Thoracic aorta (tissue), 2 donors: ENCODE measurements at regions not wholly inside any gene's neighbourhood (a gene's known extent, or its start where the extent isn't known, plus 50 kb on each side); places are given as distances from the start of the nearest gene placed in this dataset.
A peak's percentile ranks its signal among the peaks of the same experiment; 100 is the strongest.

Source experiments
- ATAC-seq: fragments of 150-250 bp; one replicate; pipeline ENCODE4 v1.8.0; 2017; ENCODE audit warnings: low read depth; ENCODE audit not compliant: insufficient number of reproducible peaks, low FRiP score
- DNase-seq: peaks from one replicate; pipeline ENCODE4 v3.0.0-alpha.2; 2020; ENCODE audit warnings: low spot score
- H3K27ac ChIP-seq, 2 donors: fragments of 200-600 bp; sonication (generic); 1 replicate in 1 of 2; 2 replicates in 1 of 2; pipeline ENCODE4 v1.5.1; 2016; ENCODE audit warnings: mild to moderate bottlenecking in 2 of 2, moderate library complexity in 2 of 2
- H3K27me3 ChIP-seq: fragments of 200-600 bp; sonication (generic); replicated peaks from 2 replicates; pipeline ENCODE4 v1.6.0; 2016; ENCODE audit warnings: mild to moderate bottlenecking; ENCODE audit not compliant: insufficient read depth
- H3K36me3 ChIP-seq: fragments of 200-600 bp; sonication (generic); one replicate; pipeline ENCODE4 v1.5.1; 2016
- H3K4me1 ChIP-seq, 2 donors: fragments of 200-600 bp; sonication (generic); 1 replicate in 1 of 2; 2 replicates in 1 of 2; pipeline versions ENCODE4 v1.5.1 to v1.6.0; 2016; ENCODE audit warnings: low read depth in 2 of 2, mild to moderate bottlenecking in 1 of 2; ENCODE audit not compliant: control insufficient read depth in 1 of 2
- H3K4me3 ChIP-seq: fragments of 200-600 bp; sonication (generic); 2 replicates; pipeline ENCODE4 v1.5.1; 2016; ENCODE audit warnings: mild to moderate bottlenecking
- H3K9me3 ChIP-seq: fragments of 200-600 bp; sonication (generic); 2 replicates; pipeline ENCODE4 v1.5.1; 2016
- TF ChIP-seq, protein P1 (sequence below): fragments of 200-600 bp; sonication (generic); IDR thresholded peaks from one replicate; pipeline ENCODE4 v1.5.1; 2019; ENCODE audit warnings: antibody characterized with exemption

DNA sequence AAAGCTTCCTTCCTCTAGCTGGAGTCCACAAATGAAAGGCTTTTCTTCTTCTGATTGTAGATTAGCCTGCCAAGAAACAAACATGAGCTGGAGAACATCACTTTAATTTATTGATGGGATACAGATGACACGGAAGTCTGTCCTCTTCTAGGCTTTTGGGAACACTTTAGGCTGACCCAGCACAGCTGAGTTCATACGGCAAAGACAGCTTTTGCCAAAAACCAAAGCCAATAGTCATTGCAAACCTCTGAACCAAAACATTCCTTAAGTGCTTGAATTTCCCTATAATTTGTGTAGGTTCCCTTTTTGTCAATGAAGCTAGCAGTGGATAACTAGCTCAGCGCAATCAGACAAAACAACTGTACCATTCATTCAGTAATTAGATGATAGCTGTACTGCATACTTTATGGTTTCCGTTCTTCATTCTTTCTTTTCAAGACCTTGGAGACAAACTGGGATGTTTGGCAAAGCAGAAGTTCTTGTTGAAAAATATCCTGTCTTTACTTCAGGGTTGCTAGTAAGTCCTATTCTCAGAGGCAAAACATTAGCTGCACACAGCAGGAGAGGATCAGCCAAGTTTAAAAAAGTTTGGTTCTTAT is 95.7 kb upstream of the SPRY2 start:
- DNase-seq (no peak), ATAC-seq (no peak)
- H3K4me3 ChIP-seq, result peak overlapping the region; percentile 28
- H3K27ac ChIP-seq, result peak overlapping the region in 1 of 2 donors; percentile 13
- no peaks in the 10 kb centered on the region for H3K9me3 ChIP-seq
- TF ChIP-seq, protein P1, sequence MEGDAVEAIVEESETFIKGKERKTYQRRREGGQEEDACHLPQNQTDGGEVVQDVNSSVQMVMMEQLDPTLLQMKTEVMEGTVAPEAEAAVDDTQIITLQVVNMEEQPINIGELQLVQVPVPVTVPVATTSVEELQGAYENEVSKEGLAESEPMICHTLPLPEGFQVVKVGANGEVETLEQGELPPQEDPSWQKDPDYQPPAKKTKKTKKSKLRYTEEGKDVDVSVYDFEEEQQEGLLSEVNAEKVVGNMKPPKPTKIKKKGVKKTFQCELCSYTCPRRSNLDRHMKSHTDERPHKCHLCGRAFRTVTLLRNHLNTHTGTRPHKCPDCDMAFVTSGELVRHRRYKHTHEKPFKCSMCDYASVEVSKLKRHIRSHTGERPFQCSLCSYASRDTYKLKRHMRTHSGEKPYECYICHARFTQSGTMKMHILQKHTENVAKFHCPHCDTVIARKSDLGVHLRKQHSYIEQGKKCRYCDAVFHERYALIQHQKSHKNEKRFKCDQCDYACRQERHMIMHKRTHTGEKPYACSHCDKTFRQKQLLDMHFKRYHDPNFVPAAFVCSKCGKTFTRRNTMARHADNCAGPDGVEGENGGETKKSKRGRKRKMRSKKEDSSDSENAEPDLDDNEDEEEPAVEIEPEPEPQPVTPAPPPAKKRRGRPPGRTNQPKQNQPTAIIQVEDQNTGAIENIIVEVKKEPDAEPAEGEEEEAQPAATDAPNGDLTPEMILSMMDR, result no peak
- no peaks in the 10 kb centered on the region for H3K36me3 ChIP-seq
- peaks cover 11 to 13% of the 10 kb centered on the region in 2 donors for H3K4me1 ChIP-seq
- H3K27me3 ChIP-seq, result no peaks in the 10 kb centered on the region

DNA sequence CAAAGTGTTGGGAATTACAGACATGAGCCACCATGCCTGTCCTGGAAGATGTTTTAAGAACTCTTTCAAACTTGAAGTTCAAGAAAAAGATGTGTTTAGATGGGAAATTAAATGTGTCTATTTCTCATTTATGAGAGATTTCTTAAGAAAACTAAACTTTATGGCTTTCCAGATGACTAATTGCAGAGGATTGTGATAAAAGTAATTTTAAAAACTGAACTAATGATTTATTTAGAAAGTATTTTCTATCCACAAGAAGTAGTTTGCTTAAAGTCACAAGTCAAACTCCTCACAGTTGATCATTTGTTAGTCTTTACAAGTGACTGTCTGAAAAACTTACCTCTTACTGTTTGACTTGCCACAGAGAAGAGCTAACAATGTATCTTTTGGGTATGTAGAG is 89.6 kb upstream of the SPRY2 start:
- Histone ChIP-seq H3K9me3 (no peaks in the 10 kb centered on the region), H3K27ac (no peak overlapping the region), H3K4me1 (no peaks in the 10 kb centered on the region), H3K36me3 (no peaks in the 10 kb centered on the region), H3K4me3 (no peak overlapping the region), H3K27me3 (no peaks in the 10 kb centered on the region)
- DNase-seq, result no peak
- TF ChIP-seq, protein P1, result no peak
- no peak for ATAC-seq

DNA sequence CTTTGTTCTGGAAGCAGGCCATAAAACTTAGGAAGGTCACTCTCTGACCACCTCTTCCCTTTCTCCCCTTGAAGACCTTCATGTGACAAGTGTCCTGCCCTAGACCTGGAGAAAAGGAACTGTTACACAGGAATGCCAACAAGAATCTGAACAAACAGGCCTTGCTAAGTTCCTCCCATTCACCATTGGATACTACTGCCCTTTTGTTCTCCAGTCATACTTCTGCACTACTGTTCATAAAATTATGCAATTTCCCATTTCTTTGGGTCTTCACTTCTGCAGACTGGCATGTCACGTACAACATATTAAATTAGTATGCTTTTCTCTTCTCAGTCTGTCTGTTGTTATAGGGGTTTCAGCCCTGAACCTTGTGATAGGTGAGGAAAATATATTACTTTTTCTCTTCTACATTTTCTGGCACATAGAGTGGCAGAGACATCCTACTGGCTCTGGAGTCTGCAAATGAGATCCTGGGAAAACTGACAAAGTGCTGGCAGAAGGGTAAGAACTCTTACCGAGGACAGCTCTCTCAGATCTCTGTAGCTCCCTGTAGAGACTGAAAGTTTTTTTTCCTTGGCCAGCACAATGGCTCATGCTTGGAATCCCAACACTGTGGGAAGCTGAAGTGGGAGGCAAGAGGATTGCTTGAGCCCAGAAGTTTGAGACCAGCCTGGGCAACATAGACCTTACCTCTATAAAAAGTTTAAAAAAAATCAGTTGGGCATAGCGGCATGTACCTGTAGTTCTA is 87.6 kb upstream of the SPRY2 start:
- no peaks in the 10 kb centered on the region for H3K27me3 ChIP-seq
- H3K36me3 ChIP-seq, result no peaks in the 10 kb centered on the region
- H3K4me3 ChIP-seq, result no peak overlapping the region
- ATAC-seq, result no peak
- H3K4me1 ChIP-seq, result no peaks in the 10 kb centered on the region
- no peak for DNase-seq
- peaks cover 2% of the 10 kb centered on the region for H3K9me3 ChIP-seq
- TF ChIP-seq, protein P1, result no peak
- H3K27ac ChIP-seq, result no peak overlapping the region

DNA sequence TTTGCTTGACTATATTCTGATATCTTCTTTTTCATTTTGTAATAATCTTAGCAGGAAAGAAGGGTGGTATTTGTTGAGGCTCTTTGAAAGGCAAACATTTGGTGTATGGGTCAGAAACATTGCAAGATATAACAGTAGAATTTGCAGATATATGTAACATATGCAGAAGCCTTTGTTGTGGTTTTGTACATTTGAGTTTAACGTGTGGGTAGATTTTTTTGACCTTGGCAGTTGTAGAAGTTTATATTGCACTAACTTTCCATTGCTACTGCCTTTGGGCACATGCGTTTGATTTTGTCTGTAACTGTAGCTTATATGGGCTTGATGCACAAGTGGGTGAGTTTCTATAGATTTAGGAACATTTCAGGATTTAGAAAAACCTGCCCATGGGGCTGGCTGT is 78.5 kb upstream of the SPRY2 start:
- Histone ChIP-seq H3K27me3 (no peaks in the 10 kb centered on the region), H3K4me3 (no peak overlapping the region), H3K27ac (no peak overlapping the region), H3K4me1 (no peaks in the 10 kb centered on the region), H3K9me3 (peaks cover 5% of the 10 kb centered on the region), H3K36me3 (no peaks in the 10 kb centered on the region)
- TF ChIP-seq, protein P1, result no peak
- DNase-seq (no peak), ATAC-seq (no peak)

DNA sequence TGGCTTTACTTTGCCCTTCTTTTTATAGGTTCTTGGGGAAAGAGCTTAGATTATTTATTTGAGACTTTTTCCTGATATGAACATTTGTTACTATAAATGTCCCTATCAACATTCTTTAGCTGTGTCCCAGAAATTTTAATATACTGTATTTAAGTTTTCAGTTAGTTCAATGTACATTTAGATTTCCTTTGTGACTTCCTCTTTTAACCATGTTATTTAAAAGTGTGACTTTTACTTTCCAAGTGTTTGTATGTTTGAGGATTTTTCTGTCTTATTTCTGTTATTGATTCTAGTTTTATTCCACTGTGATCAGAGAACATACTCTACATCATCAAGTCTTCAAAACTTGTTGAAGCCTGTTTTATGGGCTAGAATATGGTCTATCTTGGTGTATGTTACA is 72.7 kb upstream of the SPRY2 start:
- peaks cover 3% of the 10 kb centered on the region for H3K9me3 ChIP-seq
- H3K27me3 ChIP-seq, result no peaks in the 10 kb centered on the region
- no peak overlapping the region for H3K27ac ChIP-seq
- no peaks in the 10 kb centered on the region for H3K4me1 ChIP-seq
- TF ChIP-seq, protein P1, result no peak
- no peaks in the 10 kb centered on the region for H3K36me3 ChIP-seq
- H3K4me3 ChIP-seq, result no peak overlapping the region
- ATAC-seq, result no peak
- DNase-seq, result no peak
